Spleen (tissue), 11 donors: ENCODE measurements at regions not wholly inside any gene's neighbourhood (a gene's known extent, or its start where the extent isn't known, plus 50 kb on each side); places are given as distances from the start of the nearest gene placed in this dataset.

ENCODE experiments used
- DNase-seq: peaks from one replicate; pipeline ENCODE4 v3.0.0-alpha.2; 2020
- H3K27ac ChIP-seq, 8 donors: fragments of 200-600 bp; sonication (generic) in 7 of 8; 1 replicate in 4 of 8; 2 replicates in 4 of 8; pipeline versions ENCODE4 v1.5.0 to v1.8.0; 2016 to 2021; ENCODE audit warnings: inconsistent platforms in 4 of 8, mild to moderate bottlenecking in 4 of 8, moderate library complexity in 1 of 8
- H3K27me3 ChIP-seq, 7 donors: fragments of 200-600 bp; sonication (generic) in 6 of 7; replicated peaks in 1 of 7; 1 replicate in 4 of 7; 2 replicates in 3 of 7; pipeline versions ENCODE4 v1.5.0 to v1.8.0; 2016 to 2021; ENCODE audit warnings: inconsistent platforms in 3 of 7, mild to moderate bottlenecking in 1 of 7
- H3K36me3 ChIP-seq, 6 donors: fragments of 200-600 bp; sonication (generic) in 5 of 6; 1 replicate in 4 of 6; 2 replicates in 2 of 6; pipeline versions ENCODE4 v1.5.0 to v1.8.0; 2016 to 2021; ENCODE audit warnings: inconsistent platforms in 2 of 6
- H3K4me1 ChIP-seq, 6 donors: fragments of 200-600 bp; sonication (generic) in 5 of 6; 1 replicate in 3 of 6; 2 replicates in 3 of 6; pipeline versions ENCODE4 v1.5.0 to v1.8.0; 2016 to 2021; ENCODE audit warnings: inconsistent platforms in 3 of 6
- H3K4me3 ChIP-seq, 8 donors: fragments of 200-600 bp; sonication (generic) in 7 of 8; 1 replicate in 4 of 8; 2 replicates in 4 of 8; pipeline versions ENCODE4 v1.5.0 to v1.8.0; 2016 to 2021; ENCODE audit warnings: inconsistent platforms in 4 of 8, mild to moderate bottlenecking in 4 of 8, moderate library complexity in 2 of 8
- H3K9me3 ChIP-seq, 8 donors: fragments of 200-600 bp; sonication (generic) in 7 of 8; 1 replicate in 4 of 8; 2 replicates in 4 of 8; pipeline versions ENCODE4 v1.5.0 to v1.8.0; 2016 to 2021; ENCODE audit warnings: inconsistent platforms in 4 of 8
- CTCF ChIP-seq, 11 experiments: fragments of 200-600 bp in 7 of 11; fragments of 450-650 bp in 4 of 11; sonication (generic) in 4 of 11; IDR thresholded peaks in 8 of 11; conservative IDR thresholded peaks in 3 of 11; 1 replicate in 7 of 11; 2 replicates in 4 of 11; pipeline versions ENCODE4 v1.4.0 to v1.8.0; 2016 to 2021; ENCODE audit warnings: antibody characterized with exemption in 11 of 11, inconsistent platforms in 4 of 11, mild to moderate bottlenecking in 1 of 11
- POLR2A ChIP-seq, 3 donors: fragments of 450-650 bp; IDR thresholded peaks; one replicate each; pipeline ENCODE4 v1.5.1; 2017; ENCODE audit warnings: antibody characterized with exemption in 3 of 3, mild to moderate bottlenecking in 1 of 3
- POLR2AphosphoS5 ChIP-seq, 3 donors: sonication (generic); formaldehyde crosslinking; IDR thresholded peaks; one replicate each; pipeline ENCODE4 v1.5.1; 2017; ENCODE audit warnings: antibody characterized with exemption in 3 of 3
- WGBS, 5 donors: extraction: QIAGEN DNeasy Blood & Tissue Kit in 3 of 5; methylation state at CpG; one replicate each; pipeline versions ENCODE4 v1.1.5 to v1.1.7; 2013 to 2018; 5-methylcytosine and 5-hydroxymethylcytosine counted together
- intact Hi-C: fragments of 100-400 bp; cut with DNase I; formaldehyde crosslinking; loops from one replicate; pipeline ENCODE4 v1.15.0; 2023; ENCODE audit warnings: low total_unique reads
- donor health status: healthy with polysubstance abuse.
- donor health status: DM: no; HTN: no; CAD: no; lungs with moderate emphysema.
- donor health status: DM: no; HTN: no; CAD: no.
- donor health status: Bipolar disorder and iron deficiency.
- donor health status: healthy.
- donor health status: DM: no; HTN: no; CAD: no.
- donor health status: DM: yes; HTN: yes; CAD: no.

GRCh38 chr3:106035619-106036018 is 166.8 kb upstream of the CBLB start:
- DNase-seq, result no peak
- intact Hi-C loops, result no loop called here
- 89 to 93% (median 92%) methylated on average over 4 of the region's 4 CpGs for WGBS, 5 donors
- H3K4me3 ChIP-seq, result no peak overlapping the region
- TF ChIP-seq POLR2A (IDR thresholded peaks at IDR 0.05), result no peak
- no peak for TF ChIP-seq POLR2AphosphoS5 (IDR thresholded peaks at IDR 0.05)
- TF ChIP-seq CTCF (IDR thresholded peaks at IDR 0.05 in 8 of 11, conservative IDR thresholded peaks at IDR 0.05 in 3 of 11), result no peak
- H3K4me1 ChIP-seq, result no peaks in the 10 kb centered on the region
- H3K9me3 ChIP-seq, result peaks cover 0 to 14% (median 5%) of the 10 kb centered on the region in 8 donors
- H3K27me3 ChIP-seq, result no peaks in the 10 kb centered on the region
- no peaks in the 10 kb centered on the region for H3K36me3 ChIP-seq
- no peak overlapping the region for H3K27ac ChIP-seq

GRCh38 chr3:106036696-106037095 is 167.9 kb upstream of the CBLB start:
- H3K4me3 ChIP-seq, result no peak overlapping the region
- no peak for TF ChIP-seq POLR2AphosphoS5 (IDR thresholded peaks at IDR 0.05)
- TF ChIP-seq POLR2A (IDR thresholded peaks at IDR 0.05), result no peak
- no peak for TF ChIP-seq CTCF (IDR thresholded peaks at IDR 0.05 in 8 of 11, conservative IDR thresholded peaks at IDR 0.05 in 3 of 11)
- no peak overlapping the region for H3K27ac ChIP-seq
- intact Hi-C loops, result no loop called here
- H3K9me3 ChIP-seq, result peaks cover 0 to 14% (median 5%) of the 10 kb centered on the region in 8 donors
- no peak for DNase-seq
- H3K36me3 ChIP-seq, result no peaks in the 10 kb centered on the region
- 59 to 74% (median 67%) methylated on average over 1 of the region's 1 CpG for WGBS, 5 donors
- no peaks in the 10 kb centered on the region for H3K4me1 ChIP-seq
- no peaks in the 10 kb centered on the region for H3K27me3 ChIP-seq

GRCh38 chr3:106047221-106047620 is 178.4 kb upstream of the CBLB start:
- no peak for TF ChIP-seq POLR2A (IDR thresholded peaks at IDR 0.05)
- TF ChIP-seq CTCF (IDR thresholded peaks at IDR 0.05 in 8 of 11, conservative IDR thresholded peaks at IDR 0.05 in 3 of 11), result no peak
- TF ChIP-seq POLR2AphosphoS5 (IDR thresholded peaks at IDR 0.05), result no peak
- WGBS, 5 donors, result 94 to 99% (median 95%) methylated on average over 2 of the region's 2 CpGs
- Histone ChIP-seq H3K4me1 (no peaks in the 10 kb centered on the region), H3K27me3 (no peaks in the 10 kb centered on the region), H3K36me3 (no peaks in the 10 kb centered on the region), H3K9me3 (no peaks in the 10 kb centered on the region), H3K4me3 (no peak overlapping the region), H3K27ac (no peak overlapping the region)
- intact Hi-C loops, result no loop called here
- DNase-seq, result no peak

- Histone ChIP-seq H3K4me1 (no peaks in the 10 kb centered on the region), H3K36me3 (no peaks in the 10 kb centered on the region), H3K27me3 (no peaks in the 10 kb centered on the region), H3K4me3 (no peak overlapping the region), H3K27ac (no peak overlapping the region), H3K9me3 (no peaks in the 10 kb centered on the region)
- intact Hi-C loops, result no loop called here
- TF ChIP-seq CTCF (IDR thresholded peaks at IDR 0.05 in 8 of 11, conservative IDR thresholded peaks at IDR 0.05 in 3 of 11) (no peak), POLR2A (IDR thresholded peaks at IDR 0.05) (no peak), POLR2AphosphoS5 (IDR thresholded peaks at IDR 0.05) (no peak)
- 83 to 92% (median 89%) methylated on average over 2 of the region's 2 CpGs for WGBS, 5 donors
- DNase-seq, result no peak
These were observed 180.2 kb upstream of the CBLB start for GRCh38 chr3:106048946-106049481.
